ENCODE measurements at regions not wholly inside any gene's neighbourhood (a gene's known extent, or its start where the extent isn't known, plus 50 kb on each side); places are given as distances from the start of the nearest gene placed in this dataset.
A peak's percentile ranks its signal among the peaks of the same experiment; 100 is the strongest.
"Not testable (repeated sequence)": the region's sequence is repeated elsewhere in the genome, so short reads cannot be mapped to it uniquely, and the experiment has no call there.

DNA sequence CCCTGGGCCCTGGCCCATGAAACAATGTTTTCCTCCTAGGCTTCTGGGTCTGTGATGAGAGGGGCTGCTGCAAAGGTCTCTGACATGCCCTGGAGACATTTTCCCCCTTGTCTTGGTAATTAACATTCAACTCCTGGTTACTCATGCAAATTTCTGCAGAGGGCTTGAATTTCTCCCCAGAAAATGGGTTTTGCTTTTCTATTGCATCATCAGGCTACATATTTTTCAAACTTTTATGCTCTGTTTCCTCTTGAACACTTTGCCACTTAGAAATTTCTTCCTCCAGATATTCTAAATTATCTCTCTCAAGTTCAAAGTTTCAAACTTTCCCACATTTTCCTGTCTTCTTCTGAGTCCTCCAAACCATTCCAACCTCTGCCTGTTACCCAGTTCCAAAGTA lies 98.2 kb upstream of the TCF21 start:
- DNase-seq (ENCODE audit: low spot score) = not testable (repeated sequence)

DNA sequence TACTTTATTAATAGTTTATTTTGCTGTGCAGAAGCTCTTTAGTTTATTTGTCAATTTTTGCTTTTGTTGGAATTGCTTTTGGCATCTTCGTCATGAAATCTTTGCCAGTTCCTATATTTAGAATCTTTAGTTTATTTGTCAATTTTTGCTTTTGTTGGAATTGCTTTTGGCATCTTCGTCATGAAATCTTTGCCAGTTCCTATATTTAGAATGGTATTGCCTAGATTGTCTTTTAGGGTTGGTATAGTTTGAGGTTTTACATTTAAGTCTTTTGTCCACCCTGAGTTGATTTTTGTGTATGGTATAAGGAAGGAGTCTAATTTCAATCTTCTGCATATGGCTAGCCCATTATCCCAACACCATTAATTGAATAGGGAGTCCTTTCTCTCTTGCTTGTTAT lies 93.9 kb upstream of the TCF21 start:
- DNase-seq (ENCODE audit: low spot score) = not testable (repeated sequence)

DNA sequence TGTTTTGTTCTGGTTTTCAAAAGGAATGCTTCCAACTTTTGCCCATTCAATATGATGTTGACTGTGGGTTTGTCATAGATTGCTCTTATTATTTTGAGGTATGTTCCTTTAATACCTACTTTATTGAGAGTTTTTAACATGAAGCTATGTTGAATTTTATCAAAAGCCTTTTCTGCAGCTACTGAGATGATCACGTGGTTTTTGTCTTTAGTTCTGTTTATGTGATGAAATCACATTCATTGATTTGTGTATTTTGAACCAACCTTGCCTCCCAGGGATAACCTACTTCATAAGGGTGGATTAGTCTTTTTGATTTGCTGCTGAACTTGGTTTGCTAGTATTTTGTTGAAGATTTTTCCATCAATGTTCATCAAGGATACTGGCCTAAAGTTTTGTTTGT lies 92.7 kb upstream of the TCF21 start:
- DNase-seq (ENCODE audit: low spot score) = no peak

DNA sequence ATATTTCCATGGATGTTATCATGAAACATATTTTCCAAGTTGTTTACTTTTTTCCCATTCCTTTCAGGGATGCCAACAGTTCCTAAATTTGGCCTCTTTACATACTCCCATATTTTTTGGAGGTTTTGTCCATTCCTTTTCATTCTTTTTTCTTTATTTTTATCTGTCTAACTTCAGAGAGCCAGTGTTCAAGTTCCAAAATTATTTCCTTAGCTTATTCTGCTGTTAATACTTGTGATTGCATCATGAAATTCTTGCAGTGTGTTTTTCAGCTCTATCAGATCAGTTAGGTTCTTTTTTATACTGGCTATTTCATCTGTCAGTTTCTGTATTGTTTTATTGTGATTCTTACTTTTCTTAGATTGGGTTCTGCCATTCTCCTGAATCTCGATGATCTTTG lies 89.9 kb upstream of the TCF21 start:
- no peak for DNase-seq (ENCODE audit: low spot score)

DNA sequence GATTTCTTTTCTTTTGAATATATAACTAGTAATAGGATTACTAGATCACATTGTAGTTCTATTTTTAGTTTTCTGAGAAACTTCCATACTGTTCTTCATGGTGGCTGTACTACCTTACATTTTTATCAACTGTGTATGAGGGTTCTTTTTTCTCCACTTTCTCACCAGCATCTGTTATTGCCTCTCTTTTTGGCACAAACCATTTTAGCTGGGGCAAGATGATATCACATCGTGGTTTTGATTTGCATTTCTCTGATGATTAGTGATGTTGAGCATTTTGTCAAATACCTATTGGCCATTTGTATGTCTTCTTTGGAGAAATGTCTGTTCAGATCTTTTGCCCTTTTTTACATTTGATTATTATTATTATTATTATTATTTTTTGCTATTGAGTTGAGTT lies 86.1 kb upstream of the TCF21 start:
- DNase-seq (ENCODE audit: low spot score) = no peak

DNA sequence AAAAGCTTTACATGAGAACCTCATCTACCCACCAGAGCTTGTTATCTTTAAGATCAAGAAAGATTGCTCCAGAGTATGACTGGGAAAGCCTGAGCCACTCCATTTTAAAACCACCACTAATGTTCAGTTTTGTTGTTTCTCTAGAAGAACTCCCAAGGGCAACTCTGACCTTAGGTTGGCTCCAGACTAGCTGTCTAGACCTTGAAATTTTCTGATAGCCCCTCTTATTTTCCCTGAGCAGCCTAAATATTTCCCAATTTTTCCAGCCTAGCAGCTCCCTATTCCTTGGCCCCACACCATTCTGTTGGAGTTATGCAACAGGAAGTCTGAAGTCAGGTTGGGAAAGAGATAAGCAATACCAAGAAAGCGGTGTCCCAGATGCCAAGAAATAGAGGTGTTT lies 84.6 kb upstream of the TCF21 start:
- no peak for DNase-seq (ENCODE audit: low spot score)

DNA sequence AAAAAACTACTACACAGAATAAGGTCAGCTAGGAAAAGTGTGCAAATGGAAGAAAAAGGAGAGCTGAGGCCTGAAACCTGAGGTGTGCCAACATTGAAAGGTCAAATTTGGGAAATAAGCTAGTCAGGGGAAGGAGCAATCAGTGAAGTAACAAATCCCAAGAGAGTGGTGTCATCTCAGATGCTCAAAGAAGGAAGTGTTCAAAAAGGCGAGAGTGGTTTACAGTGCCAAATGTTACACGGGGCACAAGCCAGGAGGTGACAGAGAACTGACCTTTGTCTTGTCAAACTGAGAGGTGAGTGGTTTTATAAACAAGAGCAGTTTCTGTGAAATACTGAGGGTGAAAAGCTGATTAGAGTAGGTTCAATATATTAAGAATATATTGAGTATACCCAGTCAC lies 83.0 kb upstream of the TCF21 start:
- DNase-seq (ENCODE audit: low spot score) = no peak

DNA sequence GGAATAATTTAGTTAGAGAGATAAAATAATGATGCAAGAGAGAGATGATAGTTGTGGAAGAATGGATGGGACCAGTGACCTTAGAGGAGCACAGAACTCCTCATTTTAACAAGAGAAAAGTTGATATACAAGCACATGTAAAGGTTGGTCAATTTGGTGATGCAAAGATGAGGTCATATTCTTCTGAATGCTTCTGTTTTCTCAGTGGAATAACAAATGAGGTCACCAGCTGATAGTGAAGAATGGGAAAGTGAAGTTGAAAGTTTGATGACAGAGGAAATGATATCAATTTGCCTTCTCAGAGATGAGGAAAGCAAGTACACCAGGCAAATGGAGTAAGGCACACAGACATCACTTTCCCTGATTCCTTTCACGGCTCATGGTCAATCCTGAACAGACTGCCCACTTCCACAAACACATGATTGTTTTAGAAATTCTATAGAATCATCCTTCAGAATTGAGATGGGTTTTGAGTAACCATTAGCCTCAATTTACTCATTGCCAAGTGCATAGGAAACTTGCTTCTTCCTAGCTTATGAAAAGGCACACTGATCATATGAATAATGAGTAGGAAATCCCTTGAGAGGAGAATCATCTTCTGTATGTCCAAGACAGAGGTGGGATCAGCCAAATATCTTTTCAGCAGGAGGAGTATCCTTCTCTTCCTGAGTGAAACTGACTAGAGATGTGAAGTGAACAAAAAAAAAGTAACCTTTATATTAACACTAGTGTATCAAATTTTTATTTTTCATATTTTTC lies 82.4 kb upstream of the TCF21 start:
- no peak for DNase-seq (ENCODE audit: low spot score)

DNA sequence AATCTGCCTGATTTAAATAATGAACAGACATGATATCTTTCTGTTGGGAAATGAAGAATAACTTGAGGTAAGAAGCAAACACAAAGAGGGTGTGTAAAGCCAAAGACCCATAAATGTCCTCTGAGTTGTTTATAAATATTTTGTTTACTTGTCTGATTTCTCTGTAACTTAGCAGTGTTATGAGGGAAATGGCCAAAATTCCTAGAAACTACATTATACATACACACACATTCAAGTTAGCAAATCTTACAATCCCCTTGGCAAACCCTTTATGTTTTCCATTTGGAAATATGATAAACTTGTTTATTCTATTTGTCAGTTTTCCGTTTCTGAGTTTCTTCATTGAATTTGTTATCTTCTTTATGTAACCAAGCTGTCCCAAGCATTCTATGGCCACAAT lies 81.4 kb upstream of the TCF21 start:
- DNase-seq (ENCODE audit: low spot score) = no peak

DNA sequence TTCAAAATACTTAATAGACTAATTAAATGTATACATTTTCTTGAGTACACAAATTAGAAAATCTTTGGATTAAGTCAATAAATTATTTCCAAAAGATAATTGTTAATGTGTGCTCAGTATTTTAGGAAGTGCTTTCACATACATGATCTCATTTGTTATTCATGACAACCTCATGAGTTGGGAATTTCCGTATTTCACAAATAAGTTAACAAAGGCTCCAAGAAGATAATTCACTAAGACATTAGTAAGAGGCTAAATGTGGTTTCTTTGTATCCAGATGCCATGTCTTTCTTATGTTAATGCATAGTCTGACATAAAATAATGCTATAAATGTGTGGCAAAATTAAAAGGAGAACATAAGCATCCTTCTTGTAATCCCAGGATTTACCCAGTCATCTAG lies 79.5 kb upstream of the TCF21 start:
- DNase-seq (ENCODE audit: low spot score) = no peak

DNA sequence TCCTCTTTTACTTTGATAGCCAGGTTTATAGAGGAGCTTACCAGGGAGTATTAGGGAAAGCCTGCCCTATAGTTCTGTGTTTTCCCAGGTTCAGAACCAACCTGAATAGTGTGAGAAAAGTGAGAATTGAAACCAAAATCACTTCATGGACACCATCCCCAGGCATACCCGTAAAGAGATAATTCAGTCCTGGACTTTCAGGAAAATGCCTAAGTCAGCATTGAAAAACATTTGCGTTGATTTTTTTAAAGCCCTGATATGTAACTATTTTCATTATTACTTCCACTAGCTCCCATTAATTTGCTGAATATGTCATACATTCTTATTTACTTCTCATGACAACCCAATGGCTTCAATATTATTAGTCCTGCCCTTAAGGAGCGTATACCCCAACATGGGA lies 77.4 kb upstream of the TCF21 start:
- no peak for DNase-seq (ENCODE audit: low spot score)

DNA sequence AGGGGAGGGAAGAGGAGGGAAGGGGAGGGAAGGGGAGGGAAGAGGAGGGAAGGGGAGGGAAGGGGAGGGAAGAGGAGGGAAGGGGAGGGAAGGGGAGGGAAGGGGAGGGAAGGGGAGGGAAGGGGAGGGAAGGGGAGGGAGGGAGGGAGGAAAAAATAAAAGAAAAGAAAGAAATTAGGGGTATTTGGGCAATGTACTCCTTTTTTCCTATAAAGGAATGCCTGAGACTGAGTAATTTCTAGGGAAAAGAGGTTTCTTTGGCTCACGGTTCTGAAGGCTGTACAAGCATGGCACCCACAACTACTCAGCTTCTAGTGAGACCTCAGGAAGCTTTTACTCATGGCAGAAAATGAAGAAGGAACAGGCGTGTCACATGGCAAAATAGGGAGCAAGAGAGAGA lies 76.5 kb upstream of the TCF21 start:
- DNase-seq (ENCODE audit: low spot score) = not testable (repeated sequence)

DNA sequence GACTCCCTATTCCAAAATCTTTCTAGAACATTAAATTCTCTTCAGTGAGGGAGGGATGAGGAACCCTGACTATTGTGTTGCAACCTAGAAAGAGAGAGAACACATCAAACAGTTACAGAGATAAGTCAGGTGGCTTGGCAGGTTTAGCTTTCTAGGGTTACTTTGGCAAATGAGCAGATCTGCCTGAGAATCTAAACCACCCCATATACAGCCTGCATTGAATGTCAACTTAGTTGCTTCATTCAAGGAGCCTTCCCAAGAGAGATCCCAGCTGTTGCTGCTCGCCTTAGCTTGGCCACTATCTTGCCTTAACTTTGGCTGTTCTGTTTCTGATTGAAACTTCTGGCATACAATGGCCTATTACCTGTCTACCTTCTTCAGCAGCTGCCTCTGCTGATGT lies 74.7 kb upstream of the TCF21 start:
- DNase-seq (ENCODE audit: low spot score) = no peak

DNA sequence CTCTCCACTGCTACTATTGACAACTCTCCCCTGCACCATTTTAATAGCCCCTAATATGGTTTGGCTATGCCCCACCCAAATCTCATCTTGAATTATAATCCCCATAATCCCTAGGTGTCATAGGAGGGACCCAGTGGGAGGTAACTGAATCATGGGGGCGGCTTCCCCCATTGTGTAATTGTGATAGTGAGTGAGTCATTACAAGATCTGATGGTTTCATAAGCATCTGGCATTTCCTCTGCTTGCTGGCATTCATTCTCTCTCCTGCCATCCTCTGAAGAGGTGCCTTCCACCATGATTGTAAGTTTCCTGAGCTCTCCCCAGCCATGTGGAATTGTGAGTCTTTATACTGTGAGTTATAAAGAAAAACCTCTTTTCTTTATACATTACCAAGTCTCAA lies 74.1 kb upstream of the TCF21 start:
- no peak for DNase-seq (ENCODE audit: low spot score)

DNA sequence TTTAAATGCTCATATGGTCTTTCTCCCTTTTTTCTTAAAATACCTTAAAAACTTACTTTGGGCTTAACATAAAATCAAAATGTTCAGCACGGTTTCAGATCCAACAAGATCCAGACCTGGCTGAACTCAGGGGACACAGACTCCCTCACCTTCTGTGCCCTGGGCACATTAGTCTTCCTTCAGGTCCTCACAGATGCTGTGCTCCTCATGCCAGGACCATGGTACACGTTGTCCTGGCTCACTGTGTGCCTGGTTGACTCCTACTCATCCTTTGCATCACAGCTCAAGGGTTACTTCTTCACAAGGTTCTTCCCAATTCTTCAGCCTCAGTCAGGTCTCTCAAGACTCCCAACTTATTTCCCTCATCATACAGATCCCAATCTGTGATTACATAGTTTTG lies 73.6 kb upstream of the TCF21 start:
- no peak for DNase-seq (ENCODE audit: low spot score)

DNA sequence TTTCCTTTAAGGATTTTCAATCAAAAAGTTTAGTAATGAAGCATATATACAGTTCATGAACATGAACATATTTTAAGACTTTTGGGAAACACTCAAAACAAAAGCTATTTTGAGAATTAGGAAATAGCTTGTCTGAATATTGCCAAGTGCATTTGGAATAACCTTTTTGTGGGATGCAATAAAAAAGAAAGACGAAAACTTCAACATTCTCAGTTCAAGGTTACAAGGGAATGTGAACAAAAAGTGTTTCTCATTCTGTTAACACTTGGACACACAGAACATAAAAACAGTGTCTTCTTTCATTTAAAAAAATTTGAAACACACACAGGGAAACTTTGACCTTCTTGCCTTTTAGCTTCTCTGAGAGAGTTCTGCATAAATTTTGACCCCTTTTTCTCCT lies 72.7 kb upstream of the TCF21 start:
- no peak for DNase-seq (ENCODE audit: low spot score)

DNA sequence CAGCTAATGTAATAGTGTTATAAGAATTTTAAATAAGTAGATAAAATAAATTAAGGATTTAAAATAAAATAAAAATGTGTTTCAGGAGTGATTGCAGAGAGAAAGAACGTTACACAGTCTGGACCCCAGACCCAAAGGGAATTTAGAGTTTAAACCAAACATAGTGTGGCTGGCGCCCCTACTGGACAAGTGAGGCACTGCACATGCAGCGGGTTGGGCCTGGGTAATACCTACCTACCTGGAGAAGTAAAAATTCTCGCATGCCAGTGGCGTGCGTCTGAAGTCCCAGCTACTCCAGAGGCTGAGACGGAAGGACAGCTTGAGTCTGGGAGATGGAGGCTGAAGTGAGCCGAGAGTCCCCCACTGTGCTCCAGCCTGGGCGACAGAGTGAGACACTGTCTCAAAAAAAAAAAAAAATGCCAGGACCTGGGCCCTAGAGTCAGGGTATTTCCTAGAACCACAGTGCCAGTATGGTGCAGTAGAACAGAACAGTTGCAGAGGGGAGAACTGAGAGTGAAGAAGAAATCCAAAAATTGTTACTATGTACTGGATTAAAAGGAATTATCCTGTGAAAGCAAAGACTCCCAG lies 71.4 kb upstream of the TCF21 start:
- peak; percentile 69 for DNase-seq (ENCODE audit: low spot score)

DNA sequence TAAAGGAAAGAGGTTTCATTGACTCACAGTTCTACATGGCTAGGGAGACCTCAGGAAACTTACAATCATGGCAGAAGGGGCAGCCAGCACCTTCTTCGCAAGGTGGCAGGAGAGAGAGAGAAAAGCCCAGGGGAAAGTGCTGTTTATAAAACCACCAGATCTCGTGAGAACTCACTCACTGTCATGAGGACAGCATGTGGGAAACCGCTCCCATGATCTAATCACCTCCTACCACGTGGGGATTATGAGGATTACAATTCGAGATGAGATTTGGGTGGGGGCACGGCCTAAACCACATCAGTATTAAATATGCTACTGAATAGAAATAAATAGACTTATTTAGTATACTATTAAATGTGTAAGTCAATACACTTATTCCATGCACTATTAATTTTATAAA lies 70.6 kb upstream of the TCF21 start:
- no peak for DNase-seq (ENCODE audit: low spot score)

DNA sequence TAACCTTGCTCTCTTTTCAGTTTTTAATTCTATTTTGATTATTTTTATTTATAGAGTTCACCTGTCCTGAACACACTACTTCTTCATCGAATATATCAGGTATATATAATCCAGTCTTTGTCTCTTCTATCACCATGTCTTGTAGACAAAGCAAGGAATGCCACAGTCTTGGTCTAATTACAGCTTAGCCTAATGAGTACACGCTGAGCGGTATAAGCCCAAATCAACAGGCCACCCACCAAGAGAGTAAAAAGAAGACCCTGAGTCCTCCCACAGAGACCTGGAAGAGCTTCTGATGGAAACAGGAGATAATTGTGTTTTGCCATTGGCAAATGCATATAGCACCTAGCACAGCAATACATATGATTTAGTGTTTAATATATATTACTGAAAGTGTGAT lies 68.7 kb upstream of the TCF21 start:
- DNase-seq (ENCODE audit: low spot score) = no peak

DNA sequence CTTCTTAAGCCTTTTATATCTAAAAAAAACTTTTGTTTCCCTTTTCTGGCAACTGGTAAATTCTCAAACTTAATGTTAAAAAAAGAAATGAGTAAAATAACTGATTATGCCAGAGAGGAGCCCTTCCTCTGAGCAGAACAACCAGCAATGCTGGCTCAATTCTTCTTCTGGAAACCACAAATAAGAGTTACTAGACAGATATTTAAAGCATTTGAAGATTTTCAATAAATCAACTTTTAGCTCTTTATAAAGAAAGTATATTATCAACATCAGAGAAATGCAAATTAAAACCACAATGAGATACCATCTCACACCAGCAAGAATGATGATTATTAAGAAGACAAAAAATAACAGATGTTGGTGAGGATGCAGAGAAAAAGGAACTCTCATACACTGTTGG lies 61.1 kb upstream of the TCF21 start:
- no peak for DNase-seq (ENCODE audit: low spot score)

DNA sequence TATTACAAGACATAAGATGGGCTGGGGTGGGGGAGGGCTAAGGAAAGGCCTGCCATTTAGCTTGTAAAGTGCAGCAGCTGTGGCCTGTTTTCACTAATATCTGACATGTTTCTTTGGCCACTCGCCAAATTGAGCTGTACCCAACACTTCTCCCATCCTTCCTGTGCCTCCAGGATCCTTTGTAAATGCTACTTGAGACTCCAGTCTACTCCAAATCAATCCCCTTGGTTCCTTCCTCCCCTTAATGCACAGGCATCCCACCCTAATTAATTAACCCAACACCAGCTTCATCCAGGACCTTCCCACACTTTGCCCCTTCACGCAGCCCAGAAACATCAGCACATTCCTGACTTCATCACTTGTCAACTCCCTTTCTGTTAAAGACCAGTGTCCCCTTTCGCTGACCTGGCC lies 55.0 kb upstream of the TCF21 start:
- DNase-seq (ENCODE audit: low spot score) = no peak

DNA sequence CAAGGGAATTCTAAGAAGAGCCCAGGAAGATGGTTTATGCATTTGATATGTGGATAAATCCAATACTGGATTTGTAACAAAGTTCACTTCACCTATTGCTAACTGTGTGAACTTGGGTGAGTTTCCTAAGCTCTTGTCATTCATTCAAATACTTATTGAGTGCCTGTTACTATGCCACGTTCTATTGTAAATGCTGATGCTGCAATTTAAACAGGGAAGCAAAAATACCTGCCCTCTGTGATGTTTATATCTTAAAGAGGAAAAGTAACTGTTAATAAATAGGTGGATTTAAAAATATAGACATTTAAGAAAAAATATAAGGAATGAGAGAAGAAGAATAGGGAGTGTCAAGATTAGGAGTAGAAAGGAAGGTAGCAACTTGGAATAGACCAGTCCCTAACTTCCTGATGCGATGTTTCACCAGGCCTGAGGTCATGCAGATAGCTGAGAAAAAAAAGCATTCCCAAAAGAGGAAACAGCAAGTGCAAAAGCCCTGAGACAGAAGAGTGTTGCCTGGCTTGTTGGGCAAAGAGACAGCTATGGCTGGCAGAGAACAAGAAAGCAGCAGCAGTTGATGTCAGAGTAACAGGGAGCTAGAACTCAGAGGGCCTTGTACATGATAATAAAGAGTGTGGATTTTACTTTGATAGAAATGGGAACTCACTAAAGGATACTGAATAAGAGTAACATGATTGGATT lies 54.3 kb upstream of the TCF21 start:
- DNase-seq (ENCODE audit: low spot score) = no peak

DNA sequence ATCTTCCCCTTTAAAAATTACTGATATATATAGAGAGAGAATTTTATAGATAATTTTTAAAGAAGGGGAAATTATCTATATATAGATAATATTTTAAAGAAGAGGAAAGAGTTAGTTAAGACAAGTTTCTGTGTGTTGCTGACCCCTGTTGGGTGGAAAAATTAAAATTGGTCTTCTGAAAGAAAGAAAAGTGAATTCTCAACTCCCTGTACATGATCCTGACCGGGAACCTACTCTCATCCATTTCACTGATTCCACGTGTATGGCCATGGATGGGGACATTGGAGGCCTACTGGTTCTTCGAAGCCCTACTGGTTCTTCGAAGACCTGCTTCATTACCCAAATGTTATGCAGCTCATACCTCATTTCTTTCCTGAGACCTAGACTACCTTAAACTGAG lies 53.0 kb upstream of the TCF21 start:
- no peak for DNase-seq (ENCODE audit: low spot score)
